Frontal cortex (tissue), 3 donors: ENCODE measurements at regions not wholly inside any gene's neighbourhood (a gene's known extent, or its start where the extent isn't known, plus 50 kb on each side); places are given as distances from the start of the nearest gene placed in this dataset.

Experiments
- DNase-seq, 2 donors: peaks; one replicate each; pipeline ENCODE4 v3.0.0; 2012; ENCODE audit warnings: low spot score in 2 of 2
- FAIRE-seq: peaks from 2 replicates; lab custom pipeline; 2012; peaks lifted over from hg19 to GRCh38; lab: Jason Lieb, UNC
- donor health status: control.
- donor health status: control.
- donor health status: control.

DNA sequence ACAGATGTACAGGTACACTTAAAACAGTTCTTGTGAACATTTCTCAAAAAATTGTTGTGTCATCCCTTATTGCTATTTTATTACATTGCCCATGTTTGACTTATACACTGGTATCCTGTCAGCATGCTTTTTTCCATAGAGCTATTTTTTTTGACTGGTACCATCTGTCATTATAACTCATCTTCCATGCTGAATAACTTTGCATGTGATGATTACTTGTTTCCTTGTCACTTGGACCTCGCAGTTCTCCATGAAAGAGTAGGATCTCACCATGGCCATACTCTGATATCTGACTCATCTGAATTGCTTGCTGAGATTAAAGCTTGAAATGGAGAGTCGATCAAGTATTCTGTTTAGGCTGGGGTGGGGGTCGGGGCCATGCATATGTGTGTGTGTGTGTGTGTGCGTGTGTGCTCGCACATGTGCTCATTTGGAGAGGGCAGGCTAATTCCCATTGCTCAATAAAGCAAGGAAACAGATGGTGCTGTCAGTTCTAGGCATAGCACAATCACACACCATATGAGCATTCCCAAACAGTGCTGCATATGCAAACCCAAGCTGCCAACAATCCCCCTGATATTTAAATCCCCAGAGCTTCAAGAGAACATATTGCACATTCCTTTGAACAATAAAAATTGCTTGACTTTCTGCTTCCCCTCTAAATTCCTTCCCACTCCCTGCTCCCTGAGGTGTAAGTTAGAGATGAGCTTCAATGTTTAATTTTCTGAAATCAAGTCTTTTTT is 62.9 kb downstream of the NHLRC3 start:
- DNase-seq, result no peak
- FAIRE-seq, result no peak

DNA sequence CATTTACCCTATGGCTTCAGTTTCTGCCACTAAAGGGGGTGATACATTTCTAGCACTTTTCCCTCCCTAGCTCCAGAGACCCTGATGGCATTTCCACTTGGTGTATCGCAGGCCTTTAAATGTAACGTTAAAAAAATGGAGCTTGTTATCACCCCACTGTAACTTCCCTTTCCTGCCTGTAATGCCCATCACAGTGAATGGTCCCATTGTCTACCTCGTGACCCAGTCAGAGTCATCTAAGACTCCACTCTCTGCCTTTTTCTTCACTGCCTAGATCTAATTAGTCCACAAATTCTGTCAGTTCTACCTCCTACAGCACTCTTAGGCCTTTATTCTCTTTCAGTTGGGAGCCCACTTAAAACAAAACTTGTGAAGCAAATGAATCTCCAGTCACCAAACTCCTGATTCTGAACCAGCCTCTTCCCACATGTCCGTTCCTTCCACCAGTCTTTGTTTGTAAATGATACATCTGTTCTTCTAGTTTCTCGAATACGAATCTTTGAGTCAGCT is 64.8 kb downstream of the NHLRC3 start:
- FAIRE-seq (no peak), DNase-seq (no peak)

GRCh38 chr13:39105110-39105509 is 66.9 kb downstream of the NHLRC3 start:
- no peak for FAIRE-seq
- no peak for DNase-seq

- FAIRE-seq (no peak), DNase-seq (no peak)
Measured at GRCh38 chr13:39106216-39107005, 68.2 kb downstream of the NHLRC3 start.

DNA sequence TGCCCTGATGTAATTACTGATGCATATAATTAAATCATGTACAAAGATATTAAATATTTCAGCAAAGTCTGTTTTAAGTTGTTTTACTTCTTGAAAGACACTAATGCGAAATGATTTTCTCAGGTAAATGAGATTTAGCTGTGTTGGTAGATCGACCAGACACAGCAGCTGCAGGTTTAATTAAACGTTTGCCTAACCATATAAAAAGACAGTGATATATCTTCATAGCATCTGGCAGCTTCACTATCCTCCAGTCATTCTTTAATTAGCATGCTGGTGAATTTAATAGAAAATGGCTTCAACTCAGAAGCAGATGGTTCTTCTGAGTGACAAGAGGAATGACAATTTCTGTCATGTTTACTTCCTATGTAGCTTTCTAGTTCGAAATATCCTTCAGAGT is 69.3 kb downstream of the NHLRC3 start:
- DNase-seq, result no peak
- no peak for FAIRE-seq

- FAIRE-seq (no peak), DNase-seq (no peak)
Measured at GRCh38 chr13:39108783-39109182, 70.5 kb downstream of the NHLRC3 start.

- no peak for FAIRE-seq
Measured at GRCh38 chr13:39110518-39111097, 72.4 kb downstream of the NHLRC3 start.

DNA sequence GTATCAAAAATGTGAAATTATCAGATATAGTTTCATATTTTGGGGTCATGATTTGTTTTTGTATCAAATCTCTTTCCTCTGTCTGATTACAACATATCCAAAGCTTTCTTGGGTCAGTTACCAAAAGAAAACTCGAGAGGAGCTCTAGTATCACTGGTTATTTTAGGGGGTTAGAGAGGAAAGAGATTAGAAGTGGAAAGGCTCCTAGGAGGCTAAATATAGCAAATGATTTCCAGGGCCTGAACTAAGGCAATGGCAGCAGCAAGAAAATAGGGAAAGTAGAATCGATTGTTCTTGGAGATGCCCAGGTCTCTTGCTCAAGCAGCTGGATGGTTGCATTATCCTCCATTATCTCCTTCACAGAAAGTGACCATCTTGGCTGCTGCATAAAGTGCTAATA is 72.9 kb downstream of the NHLRC3 start:
- no peak for FAIRE-seq
- DNase-seq, result no peak

More at GRCh38 chr13:39110518-39111097, 72.4 kb downstream of the NHLRC3 start:
- DNase-seq, result no peak

GRCh38 chr13:39119422-39119821 is 81.2 kb downstream of the NHLRC3 start:
- no peak for FAIRE-seq

DNA sequence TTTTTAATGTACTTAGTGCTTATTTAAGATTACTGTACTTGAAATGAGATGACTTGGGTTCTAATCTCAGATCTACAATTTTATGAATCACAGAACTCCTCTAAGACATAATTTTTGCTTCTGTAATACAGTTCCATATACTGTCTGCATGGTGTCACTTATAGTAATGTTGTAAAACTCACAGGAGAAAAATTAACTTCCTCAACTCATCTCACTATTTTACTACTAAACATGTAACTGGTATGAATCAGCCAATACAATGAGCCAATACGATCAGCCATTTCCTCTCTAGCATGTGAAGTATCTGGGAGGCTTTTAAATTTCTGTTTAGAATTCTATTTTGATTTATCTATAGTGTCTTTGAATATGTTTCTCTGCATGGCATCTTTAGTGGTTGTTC is 85.3 kb downstream of the NHLRC3 start:
- FAIRE-seq (no peak), DNase-seq (no peak)

More at GRCh38 chr13:39119422-39119821, 81.2 kb downstream of the NHLRC3 start:
- no peak for DNase-seq

- DNase-seq, result no peak
- no peak for FAIRE-seq
Measured at GRCh38 chr13:39129213-39129612, 91.0 kb downstream of the NHLRC3 start.

GRCh38 chr13:39130301-39130700 is 92.0 kb downstream of the NHLRC3 start:
- DNase-seq (no peak), FAIRE-seq (no peak)

DNA sequence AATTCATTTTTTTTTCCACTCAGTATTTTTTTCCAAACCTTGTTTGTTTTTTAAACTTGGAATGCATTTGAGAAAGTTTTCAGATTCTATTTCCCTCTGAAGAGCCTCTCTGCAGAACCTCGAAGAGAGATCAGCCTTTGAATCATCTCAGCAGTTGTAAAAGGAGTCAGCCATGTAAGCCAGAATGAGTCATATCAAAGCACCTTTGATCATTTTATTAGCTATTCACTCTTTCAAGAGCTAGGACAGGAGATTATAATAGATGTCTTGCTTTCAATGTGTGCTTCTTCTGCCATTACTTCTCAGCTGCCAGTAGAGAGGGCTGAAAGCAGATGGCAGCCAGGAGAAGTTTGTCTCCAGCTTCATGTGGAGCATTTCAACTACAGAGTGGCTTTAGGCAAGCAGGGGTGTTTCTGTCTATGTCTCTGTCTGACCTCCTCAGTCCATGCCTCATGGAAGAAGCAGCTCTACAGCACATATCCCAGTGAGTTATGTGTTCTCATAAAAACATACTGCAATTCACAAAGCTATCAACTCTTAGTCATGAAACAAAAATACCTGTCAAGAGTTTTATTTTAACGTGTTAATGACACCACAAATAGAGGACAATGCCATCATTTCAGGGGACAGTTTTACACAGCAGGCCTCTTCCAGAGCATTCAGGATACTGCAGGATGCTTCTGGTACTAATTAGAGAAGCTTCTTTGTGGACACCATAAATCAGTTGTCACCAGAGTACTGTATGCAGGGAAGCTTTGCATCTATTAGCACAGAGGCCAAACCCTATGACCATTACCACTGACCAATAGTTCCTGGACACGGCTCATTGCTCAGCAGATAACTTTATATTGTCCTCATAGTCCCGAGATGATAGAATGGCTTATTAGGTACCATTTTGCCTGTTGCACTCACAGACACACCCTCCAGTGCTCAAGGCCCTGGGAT is 94.3 kb downstream of the NHLRC3 start:
- DNase-seq, result no peak
- no peak for FAIRE-seq

GRCh38 chr13:39133781-39134180 is 95.5 kb downstream of the NHLRC3 start:
- FAIRE-seq (no peak), DNase-seq (no peak)

GRCh38 chr13:39134574-39134973 is 96.3 kb downstream of the NHLRC3 start:
- FAIRE-seq, result no peak
- no peak for DNase-seq

- no peak for FAIRE-seq
- no peak for DNase-seq
Measured at GRCh38 chr13:39144391-39144790, 106.1 kb downstream of the NHLRC3 start.

DNA sequence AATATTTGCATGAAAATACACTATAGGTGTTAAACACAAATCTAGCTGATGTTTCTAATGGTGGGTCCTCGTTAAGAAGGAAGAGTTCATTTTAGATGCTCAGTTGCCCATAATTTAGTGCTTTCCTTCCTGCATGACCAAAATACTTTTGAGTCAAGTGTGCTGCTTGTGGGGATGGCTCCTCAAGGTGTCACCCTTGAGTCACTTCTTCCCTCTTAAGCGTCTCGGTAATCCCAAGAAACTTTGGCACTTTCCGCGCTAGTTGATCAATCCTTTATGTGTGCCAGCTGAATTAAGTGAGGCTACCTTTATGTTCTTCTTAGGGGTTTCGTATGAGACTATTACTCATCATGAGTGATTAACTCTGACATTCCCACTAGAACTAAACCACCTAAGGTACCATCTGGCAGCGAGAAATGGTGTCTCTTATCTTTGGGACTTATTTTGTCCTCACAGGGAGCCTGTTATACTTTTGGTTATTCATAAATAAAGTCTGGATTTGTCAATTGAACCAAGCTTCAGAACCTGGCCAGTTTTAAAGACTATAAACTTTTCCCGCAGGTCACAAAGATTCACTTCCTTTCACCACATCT is 106.8 kb downstream of the NHLRC3 start:
- DNase-seq, result peak; percentile 33 to 56
- no peak for FAIRE-seq

DNA sequence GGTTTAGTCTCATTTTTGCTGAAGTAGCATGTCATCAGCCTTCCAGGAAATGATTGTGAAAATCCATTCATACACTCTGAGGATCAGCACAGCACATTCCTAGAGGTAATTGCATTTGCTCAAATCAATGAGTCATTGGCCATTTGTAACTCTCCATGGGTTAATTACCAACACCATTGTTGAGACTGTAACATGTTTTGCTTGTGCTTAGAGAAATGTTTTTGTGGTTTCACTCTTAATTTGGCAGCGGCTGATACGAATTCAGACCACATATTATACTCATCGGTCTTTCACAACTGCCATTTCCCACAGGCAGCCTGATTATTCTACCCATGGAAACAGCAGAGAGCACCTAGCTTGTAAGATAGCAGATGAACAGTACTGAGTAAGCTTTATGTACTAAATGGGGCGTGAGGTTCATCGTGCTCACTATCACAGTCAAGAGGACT is 110.3 kb downstream of the NHLRC3 start:
- FAIRE-seq, result no peak
- DNase-seq, result no peak

- FAIRE-seq (no peak), DNase-seq (no peak)
Measured at GRCh38 chr13:39149896-39150295, 111.6 kb downstream of the NHLRC3 start.
